Muscle of back (tissue), 3 donors: ENCODE measurements at regions not wholly inside any gene's neighbourhood (a gene's known extent, or its start where the extent isn't known, plus 50 kb on each side); places are given as distances from the start of the nearest gene placed in this dataset.
"Not testable (repeated sequence)": the region's sequence is repeated elsewhere in the genome, so short reads cannot be mapped to it uniquely, and the experiment has no call there.

Experiments used
- DNase-seq, 3 donors: peaks; one replicate each; pipeline versions ENCODE4 v3.0.0 to v3.0.0-alpha.2; 2013

DNA sequence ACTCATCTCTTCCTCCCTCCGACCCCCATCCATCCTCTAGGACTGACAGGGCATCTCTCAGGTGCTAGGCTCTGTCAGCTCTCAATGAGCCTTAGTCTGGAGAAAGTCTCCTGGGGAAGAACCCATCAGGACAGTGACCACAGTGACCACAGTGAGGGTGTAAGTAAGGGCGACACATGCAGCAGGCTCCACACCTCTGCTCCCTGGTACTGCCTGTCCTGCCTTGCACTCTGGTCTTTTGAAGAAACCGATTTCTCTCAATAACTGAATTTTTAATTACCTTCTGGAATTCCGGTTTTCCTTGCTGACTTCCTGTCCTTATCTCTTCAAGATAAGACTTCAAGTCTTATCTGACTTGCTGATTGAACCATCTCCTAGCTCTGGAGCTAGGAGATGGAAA is 190.2 kb downstream of the ACTR3B start:
- DNase-seq: no peak

DNA sequence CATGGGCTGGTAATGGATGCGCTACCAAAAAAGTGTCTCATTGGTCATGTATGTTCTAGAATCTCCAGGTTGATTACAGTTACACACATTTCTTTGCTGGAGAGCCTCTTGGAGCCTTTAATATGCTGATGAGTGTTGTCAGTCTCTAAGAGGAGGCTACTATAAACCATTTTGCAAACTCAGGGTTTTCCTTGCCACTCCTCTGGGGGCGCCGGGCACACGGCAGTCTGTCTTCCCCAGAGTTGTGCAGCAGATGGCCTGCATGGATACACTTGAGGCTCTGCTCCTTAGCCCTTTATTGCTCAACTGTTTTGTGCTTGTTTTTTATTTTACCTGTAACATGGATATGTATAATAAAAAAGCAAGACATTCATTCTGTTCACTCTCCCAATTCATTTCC is 196.5 kb downstream of the ACTR3B start:
- no peak for DNase-seq

- DNase-seq: no peak
Observed at GRCh38 chr7:152959610-152960009, 200.1 kb downstream of the ACTR3B start.

DNA sequence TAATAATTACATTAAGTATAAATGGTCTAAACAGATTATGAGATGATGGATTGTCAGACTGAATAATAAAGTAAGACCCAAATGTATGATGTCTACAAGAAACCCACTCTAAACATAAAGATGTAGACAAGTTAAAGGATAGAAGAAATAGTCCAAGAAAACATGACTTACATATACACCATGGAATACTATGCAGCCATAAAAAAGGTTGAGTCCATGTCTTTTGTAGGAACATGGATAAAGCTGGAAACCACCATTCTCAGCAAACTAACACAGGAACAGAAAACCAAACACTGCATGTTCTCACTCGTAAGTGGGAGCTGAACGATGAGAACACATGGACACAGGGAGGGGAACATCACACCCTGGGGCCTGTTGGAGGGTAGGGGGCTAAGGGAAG is 202.2 kb downstream of the ACTR3B start:
- DNase-seq: not testable (repeated sequence)

DNA sequence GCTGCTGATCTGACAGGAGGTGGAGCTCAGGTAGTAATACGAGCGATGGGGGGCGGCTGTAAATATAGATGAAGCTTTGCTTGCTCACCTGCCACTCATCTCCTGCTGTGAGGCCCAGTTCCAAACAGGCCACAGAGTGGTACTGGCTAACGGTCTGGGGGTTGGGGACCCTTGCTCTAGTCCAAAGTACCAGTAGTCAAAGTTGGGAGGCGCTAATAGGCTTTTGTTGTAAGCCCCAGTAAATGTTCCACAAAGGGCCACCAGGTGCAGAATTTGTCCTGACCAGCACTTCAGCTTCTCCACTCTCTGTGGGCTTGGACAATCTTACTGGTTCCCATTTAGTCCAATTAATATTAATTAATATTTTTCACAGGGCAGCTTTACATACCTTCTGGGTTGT is 206.6 kb downstream of the ACTR3B start:
- DNase-seq: no peak

- no peak for DNase-seq
Observed at GRCh38 chr7:152967958-152968357, 208.4 kb downstream of the ACTR3B start.

- no peak for DNase-seq
Observed at GRCh38 chr7:152968514-152968913, 209.0 kb downstream of the ACTR3B start.

- no peak for DNase-seq
Observed at GRCh38 chr7:152969335-152969734, 209.8 kb downstream of the ACTR3B start.

DNA sequence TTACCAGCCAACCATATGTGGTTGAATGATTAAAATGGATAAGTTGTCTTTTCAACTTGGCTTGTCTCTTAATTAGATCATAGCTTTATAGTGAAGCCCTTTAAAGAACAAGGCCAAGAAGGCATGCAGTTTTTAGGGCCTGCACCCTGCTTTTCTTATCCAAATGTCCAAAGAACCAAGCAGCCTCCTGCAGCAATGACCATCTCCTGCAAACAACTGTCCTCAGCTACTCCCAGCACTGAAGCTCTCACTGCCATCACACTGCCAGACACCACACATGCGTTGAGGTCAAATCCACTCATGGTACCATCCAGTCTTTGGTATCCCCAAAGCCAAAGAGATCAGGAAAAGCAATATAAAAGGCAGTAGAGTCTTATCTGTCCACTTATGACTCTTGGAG is 210.3 kb downstream of the ACTR3B start:
- DNase-seq: no peak

GRCh38 chr7:152970481-152970880 is 210.9 kb downstream of the ACTR3B start:
- no peak for DNase-seq

GRCh38 chr7:152974577-152974976 is 215.0 kb downstream of the ACTR3B start:
- no peak for DNase-seq

GRCh38 chr7:152975076-152975475 is 215.5 kb downstream of the ACTR3B start:
- DNase-seq: no peak

- no peak for DNase-seq
Observed at GRCh38 chr7:152979376-152979775, 219.8 kb downstream of the ACTR3B start.

GRCh38 chr7:152984421-152984820 is 224.9 kb downstream of the ACTR3B start:
- peak; percentile 7 to 80 (median 18) for DNase-seq

GRCh38 chr7:152986376-152986775 is 226.8 kb downstream of the ACTR3B start:
- no peak for DNase-seq

GRCh38 chr7:152987656-152988055 is 228.1 kb downstream of the ACTR3B start:
- no peak for DNase-seq

GRCh38 chr7:152989889-152990380 is 230.4 kb downstream of the ACTR3B start:
- DNase-seq: no peak

- DNase-seq: no peak
Observed at GRCh38 chr7:152998420-152998819, 238.9 kb downstream of the ACTR3B start.

DNA sequence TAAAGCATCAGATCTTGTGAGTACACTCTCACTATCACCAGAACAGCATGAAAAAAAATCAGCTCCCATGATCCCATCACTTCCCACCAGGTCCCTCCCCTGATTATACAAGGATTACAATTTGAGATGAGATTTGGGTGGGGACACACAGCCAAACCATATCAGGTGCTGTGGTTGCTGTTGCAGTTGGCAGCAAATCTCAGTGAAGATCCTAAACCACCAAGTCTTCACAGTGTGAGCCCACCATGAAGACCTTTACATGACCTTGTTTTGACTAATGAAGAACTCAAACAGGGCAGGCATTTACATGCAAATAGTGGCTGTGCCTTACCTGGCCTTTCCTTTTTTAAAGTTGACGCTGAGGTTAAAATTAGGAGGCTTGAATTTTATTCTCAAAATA is 242.6 kb downstream of the ACTR3B start:
- no peak for DNase-seq

DNA sequence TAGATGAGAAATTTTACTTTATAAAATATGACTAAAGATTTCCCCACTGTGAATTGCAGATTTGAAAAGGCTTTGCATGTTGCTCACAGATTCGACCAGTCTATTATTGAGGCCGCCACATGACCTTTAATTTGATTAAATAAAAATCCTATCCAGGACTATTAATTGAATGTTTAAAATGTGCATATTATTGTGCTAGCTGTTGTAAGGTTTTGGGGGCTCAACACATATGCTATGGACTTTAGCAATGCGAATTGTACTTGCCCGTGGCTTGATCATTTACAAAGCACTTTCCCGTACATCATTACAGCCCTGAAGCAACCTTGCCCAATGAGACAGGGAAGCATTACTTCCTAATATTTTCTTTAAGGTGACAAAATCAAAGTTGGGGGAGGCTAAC is 243.0 kb downstream of the ACTR3B start:
- no peak for DNase-seq

DNA sequence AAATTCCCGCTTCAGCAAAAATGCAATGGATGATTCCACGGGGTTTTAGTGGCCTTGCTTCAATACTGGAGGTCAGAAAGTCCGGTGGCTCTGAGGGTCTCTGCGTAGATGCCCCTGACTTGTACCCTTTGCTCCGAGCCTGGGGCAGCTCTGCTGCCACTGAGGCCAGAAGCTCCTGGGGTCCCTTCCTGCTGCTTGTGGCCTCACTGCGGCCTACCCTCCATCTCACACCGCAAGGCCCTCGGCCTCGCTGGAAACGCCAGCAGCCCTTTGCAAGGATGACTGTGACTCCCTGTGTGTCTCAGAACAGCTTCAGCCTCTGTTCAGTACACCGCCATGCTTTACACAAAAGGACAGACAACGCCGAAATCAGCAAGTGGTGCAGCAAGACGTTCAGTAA is 244.8 kb downstream of the ACTR3B start:
- DNase-seq: no peak

DNA sequence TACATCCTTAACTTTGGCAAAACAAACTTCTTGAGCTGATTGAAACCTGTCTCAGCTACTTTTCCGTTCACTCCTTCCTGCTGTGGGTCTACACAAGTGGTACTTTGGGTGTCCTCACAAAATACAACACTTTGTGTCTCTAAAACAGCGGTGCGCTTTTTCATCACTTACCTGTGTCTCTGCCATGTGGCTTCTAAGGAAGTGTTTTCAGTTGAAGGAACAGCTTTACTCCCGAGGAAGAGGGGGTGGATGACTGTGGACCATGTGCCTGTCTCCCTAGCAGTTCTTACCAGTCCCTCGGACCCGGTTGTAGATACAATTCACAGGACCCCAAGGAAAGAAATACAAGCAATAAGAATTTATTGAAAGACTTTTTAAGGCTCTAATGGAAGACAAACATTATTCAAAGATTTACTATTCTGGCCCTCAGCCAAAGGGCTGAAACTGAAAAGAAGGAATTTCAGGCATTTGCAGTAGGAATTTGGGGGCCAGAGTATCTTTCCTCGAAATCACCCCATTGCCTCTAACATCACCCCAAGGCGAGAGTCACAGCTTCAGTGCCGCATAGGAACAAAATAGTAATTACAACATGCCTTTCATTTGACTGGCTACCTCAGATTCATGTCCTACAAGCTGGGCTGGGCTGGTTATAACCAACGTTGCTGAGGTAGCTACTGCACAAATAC is 246.3 kb downstream of the ACTR3B start:
- no peak for DNase-seq

DNA sequence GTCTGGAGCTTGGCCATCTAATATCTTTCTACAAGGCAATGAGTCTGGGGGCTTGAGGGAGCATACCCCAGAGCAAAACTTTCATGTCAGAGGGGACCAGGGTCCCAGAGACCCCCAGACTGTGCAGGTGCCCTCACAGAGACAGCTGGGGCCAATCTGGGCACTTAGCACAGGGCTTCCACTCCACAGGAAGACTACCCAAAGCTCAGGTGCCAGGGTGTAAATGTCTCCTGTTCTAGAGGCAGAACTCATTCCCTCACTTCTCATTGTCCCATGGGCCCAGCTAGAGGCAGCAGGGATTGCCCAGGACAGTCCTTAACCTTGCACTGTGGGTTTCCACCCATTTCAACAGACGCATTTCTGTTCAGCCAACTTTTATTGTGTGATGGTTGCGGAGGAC is 246.9 kb downstream of the ACTR3B start:
- DNase-seq: no peak

DNA sequence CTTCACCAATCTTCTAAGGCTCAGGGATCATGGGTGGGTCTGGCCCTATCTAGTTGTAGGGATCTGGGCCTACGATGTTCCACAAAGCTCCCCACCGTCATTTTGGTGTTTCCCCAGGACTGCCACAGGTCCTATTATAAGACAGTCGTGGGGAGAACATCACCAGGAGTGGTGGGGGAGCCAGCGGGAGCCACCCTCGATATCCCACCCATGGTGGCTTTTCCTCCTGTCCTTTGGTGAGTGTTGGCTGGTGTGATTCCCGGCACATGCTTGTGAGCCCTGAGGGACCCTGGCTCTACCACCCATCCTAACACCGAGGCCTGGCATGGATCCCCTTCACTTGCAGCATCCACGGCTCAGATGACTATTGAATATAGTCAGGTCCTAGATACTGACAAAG is 247.4 kb downstream of the ACTR3B start:
- DNase-seq: no peak
